ENCODE measurements at regions not wholly inside any gene's neighbourhood (a gene's known extent, or its start where the extent isn't known, plus 50 kb on each side); places are given as distances from the start of the nearest gene placed in this dataset.
"Not testable (repeated sequence)": the region's sequence is repeated elsewhere in the genome, so short reads cannot be mapped to it uniquely, and the experiment has no call there.

GRCh38 chr12:92059960-92060359, 85.7 kb downstream of the BTG1 start:
- DNase-seq, result no peak

GRCh38 chr12:92058664-92059063, 87.0 kb downstream of the BTG1 start:
- no peak for DNase-seq

GRCh38 chr12:92056756-92057155, 88.9 kb downstream of the BTG1 start:
- DNase-seq, result not testable (repeated sequence)

GRCh38 chr12:92056290-92056689, 89.4 kb downstream of the BTG1 start:
- DNase-seq, result no peak

GRCh38 chr12:92055877-92056276, 89.8 kb downstream of the BTG1 start:
- DNase-seq, result no peak

- DNase-seq, result no peak
These were observed 94.2 kb downstream of the BTG1 start for GRCh38 chr12:92051441-92051840.

GRCh38 chr12:92049403-92049802, 96.2 kb downstream of the BTG1 start:
- no peak for DNase-seq

GRCh38 chr12:92047393-92047826, 98.2 kb downstream of the BTG1 start:
- no peak for DNase-seq

GRCh38 chr12:92046557-92047392, 98.9 kb downstream of the BTG1 start:
- no peak for DNase-seq

GRCh38 chr12:92045852-92046251, 99.8 kb downstream of the BTG1 start:
- DNase-seq, result no peak

- no peak for DNase-seq
These were observed 101.2 kb downstream of the BTG1 start for GRCh38 chr12:92044435-92044834.

- no peak for DNase-seq
These were observed 102.7 kb downstream of the BTG1 start for GRCh38 chr12:92042791-92043531.

- no peak for DNase-seq
These were observed 103.9 kb downstream of the BTG1 start for GRCh38 chr12:92041742-92042141.

- no peak for DNase-seq
These were observed 106.6 kb downstream of the BTG1 start for GRCh38 chr12:92039046-92039445.

- DNase-seq, result no peak
These were observed 107.2 kb downstream of the BTG1 start for GRCh38 chr12:92038476-92038875.

- no peak for DNase-seq
These were observed 108.7 kb downstream of the BTG1 start for GRCh38 chr12:92036771-92037453.

GRCh38 chr12:92036061-92036620, 109.5 kb downstream of the BTG1 start:
- DNase-seq, result no peak

GRCh38 chr12:92035477-92035876, 110.2 kb downstream of the BTG1 start:
- no peak for DNase-seq

GRCh38 chr12:92034858-92035401, 110.7 kb downstream of the BTG1 start:
- DNase-seq, result peak; percentile 83

GRCh38 chr12:92034083-92034482, 111.6 kb downstream of the BTG1 start:
- no peak for DNase-seq

- no peak for DNase-seq
These were observed 112.7 kb downstream of the BTG1 start for GRCh38 chr12:92032965-92033364.

- DNase-seq, result no peak
These were observed 113.5 kb downstream of the BTG1 start for GRCh38 chr12:92032101-92032500.

- no peak for DNase-seq
These were observed 115.0 kb downstream of the BTG1 start for GRCh38 chr12:92030618-92031017.

All from SHP77 treated with DMSO at 0.1 percent for 48 hours (cell line).